GM19238 (cell line): ENCODE measurements at regions not wholly inside any gene's neighbourhood (a gene's known extent, or its start where the extent isn't known, plus 50 kb on each side); places are given as distances from the start of the nearest gene placed in this dataset.
"Not testable (repeated sequence)": the region's sequence is repeated elsewhere in the genome, so short reads cannot be mapped to it uniquely, and the experiment has no call there.

Source experiments
- DNase-seq: peaks from one replicate; pipeline ENCODE4 v3.0.0; 2011; ENCODE audit warnings: low spot score; ENCODE audit not compliant: insufficient read length

- no peak for DNase-seq
Observed at GRCh38 chrX:45601052-45601451, 400.4 kb upstream of the DIPK2B start.

GRCh38 chrX:45598861-45599260 lies 398.2 kb upstream of the DIPK2B start:
- DNase-seq: no peak

- no peak for DNase-seq
Observed at GRCh38 chrX:45596188-45596808, 395.6 kb upstream of the DIPK2B start.

GRCh38 chrX:45592101-45592500 lies 391.4 kb upstream of the DIPK2B start:
- no peak for DNase-seq

GRCh38 chrX:45591650-45592049 lies 391.0 kb upstream of the DIPK2B start:
- DNase-seq: no peak

GRCh38 chrX:45584717-45585116 lies 384.0 kb upstream of the DIPK2B start:
- DNase-seq: no peak

GRCh38 chrX:45577361-45577760 lies 376.7 kb upstream of the DIPK2B start:
- DNase-seq: no peak

GRCh38 chrX:45571453-45571852 lies 370.8 kb upstream of the DIPK2B start:
- no peak for DNase-seq

- DNase-seq: no peak
Observed at GRCh38 chrX:45566456-45566855, 365.8 kb upstream of the DIPK2B start.

GRCh38 chrX:45557387-45557786 lies 356.7 kb upstream of the DIPK2B start:
- no peak for DNase-seq

GRCh38 chrX:45554736-45555135 lies 354.1 kb upstream of the DIPK2B start:
- DNase-seq: no peak

GRCh38 chrX:45553417-45553816 lies 352.7 kb upstream of the DIPK2B start:
- no peak for DNase-seq

GRCh38 chrX:45546697-45547096 lies 346.0 kb upstream of the DIPK2B start:
- not testable (repeated sequence) for DNase-seq

- DNase-seq: no peak
Observed at GRCh38 chrX:45540181-45540580, 339.5 kb upstream of the DIPK2B start.

- no peak for DNase-seq
Observed at GRCh38 chrX:45537936-45538335, 337.3 kb upstream of the DIPK2B start.

GRCh38 chrX:45527834-45528233 lies 327.2 kb upstream of the DIPK2B start:
- no peak for DNase-seq

GRCh38 chrX:45524805-45525204 lies 324.1 kb upstream of the DIPK2B start:
- DNase-seq: no peak

- no peak for DNase-seq
Observed at GRCh38 chrX:45524296-45524695, 323.6 kb upstream of the DIPK2B start.

GRCh38 chrX:45518552-45518951 lies 317.9 kb upstream of the DIPK2B start:
- DNase-seq: no peak

GRCh38 chrX:45517090-45517973 lies 316.7 kb upstream of the DIPK2B start:
- DNase-seq: no peak

- no peak for DNase-seq
Observed at GRCh38 chrX:45515262-45516215, 314.9 kb upstream of the DIPK2B start.

- DNase-seq: no peak
Observed at GRCh38 chrX:45513042-45513441, 312.4 kb upstream of the DIPK2B start.
